ENCODE measurements at regions not wholly inside any gene's neighbourhood (a gene's known extent, or its start where the extent isn't known, plus 50 kb on each side); places are given as distances from the start of the nearest gene placed in this dataset.

DNA sequence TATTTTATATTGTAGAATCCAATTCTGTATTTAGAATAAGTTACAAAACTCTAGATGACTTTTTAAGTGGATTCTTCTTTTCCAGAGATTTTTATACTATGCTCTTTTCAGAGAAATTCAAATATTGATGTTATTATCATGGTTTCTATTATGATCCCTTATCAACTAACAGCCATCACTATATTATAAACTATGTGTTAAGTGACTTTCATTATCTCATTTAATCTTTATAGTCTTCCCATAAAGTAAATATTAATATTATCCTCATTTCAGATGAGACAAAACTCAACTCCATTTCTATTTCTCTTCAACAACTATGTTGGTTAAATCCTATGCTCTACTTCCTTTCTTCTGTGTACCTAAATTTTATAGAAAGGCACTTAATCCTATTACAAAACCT lies 132.6 kb downstream of the ANKRD50 start:
- DNase-seq (ENCODE audit: low read depth), result no peak
- TF ChIP-seq, protein P1, sequence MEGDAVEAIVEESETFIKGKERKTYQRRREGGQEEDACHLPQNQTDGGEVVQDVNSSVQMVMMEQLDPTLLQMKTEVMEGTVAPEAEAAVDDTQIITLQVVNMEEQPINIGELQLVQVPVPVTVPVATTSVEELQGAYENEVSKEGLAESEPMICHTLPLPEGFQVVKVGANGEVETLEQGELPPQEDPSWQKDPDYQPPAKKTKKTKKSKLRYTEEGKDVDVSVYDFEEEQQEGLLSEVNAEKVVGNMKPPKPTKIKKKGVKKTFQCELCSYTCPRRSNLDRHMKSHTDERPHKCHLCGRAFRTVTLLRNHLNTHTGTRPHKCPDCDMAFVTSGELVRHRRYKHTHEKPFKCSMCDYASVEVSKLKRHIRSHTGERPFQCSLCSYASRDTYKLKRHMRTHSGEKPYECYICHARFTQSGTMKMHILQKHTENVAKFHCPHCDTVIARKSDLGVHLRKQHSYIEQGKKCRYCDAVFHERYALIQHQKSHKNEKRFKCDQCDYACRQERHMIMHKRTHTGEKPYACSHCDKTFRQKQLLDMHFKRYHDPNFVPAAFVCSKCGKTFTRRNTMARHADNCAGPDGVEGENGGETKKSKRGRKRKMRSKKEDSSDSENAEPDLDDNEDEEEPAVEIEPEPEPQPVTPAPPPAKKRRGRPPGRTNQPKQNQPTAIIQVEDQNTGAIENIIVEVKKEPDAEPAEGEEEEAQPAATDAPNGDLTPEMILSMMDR (conservative IDR thresholded peaks at IDR 0.05; ENCODE audit: low read depth, low read length), result no peak
- H3K4me3 ChIP-seq (ENCODE audit: low read length), result no peak overlapping the region

- DNase-seq (ENCODE audit: low read depth), result no peak
- H3K4me3 ChIP-seq (ENCODE audit: low read length), result no peak overlapping the region
- TF ChIP-seq, protein P1 (conservative IDR thresholded peaks at IDR 0.05; ENCODE audit: low read depth, low read length), result no peak
Measured at GRCh38 chr4:124583797-124584196, 128.7 kb downstream of the ANKRD50 start.

GRCh38 chr4:124589786-124590185 lies 122.7 kb downstream of the ANKRD50 start:
- H3K4me3 ChIP-seq (ENCODE audit: low read length), result no peak overlapping the region
- no peak for DNase-seq (ENCODE audit: low read depth)
- TF ChIP-seq, protein P1 (conservative IDR thresholded peaks at IDR 0.05; ENCODE audit: low read depth, low read length), result no peak

DNA sequence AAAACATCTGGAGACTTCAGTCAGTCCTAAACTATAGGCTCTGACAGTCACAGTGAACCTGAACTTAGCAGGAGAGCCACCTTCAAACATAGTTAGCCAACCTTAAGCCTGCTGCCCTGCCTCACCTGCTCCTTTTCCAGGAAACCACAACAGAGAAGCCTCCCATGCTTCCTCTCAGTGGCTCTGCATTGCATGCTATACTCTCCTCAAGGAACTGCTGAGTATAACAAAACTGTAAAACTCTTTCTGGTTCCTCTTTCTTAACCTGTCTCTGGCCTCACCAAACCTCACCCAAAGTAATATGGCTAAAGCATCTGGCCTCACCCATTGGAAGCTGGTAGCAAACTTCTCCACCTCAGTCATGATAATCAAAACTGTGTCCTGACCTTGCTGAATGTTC lies 122.1 kb downstream of the ANKRD50 start:
- H3K4me3 ChIP-seq (ENCODE audit: low read length), result no peak overlapping the region
- TF ChIP-seq, protein P1 (conservative IDR thresholded peaks at IDR 0.05; ENCODE audit: low read depth, low read length), result no peak
- DNase-seq (ENCODE audit: low read depth), result no peak

- DNase-seq (ENCODE audit: low read depth), result no peak
- no peak overlapping the region for H3K4me3 ChIP-seq (ENCODE audit: low read length)
- TF ChIP-seq, protein P1 (conservative IDR thresholded peaks at IDR 0.05; ENCODE audit: low read depth, low read length), result no peak
Measured at GRCh38 chr4:124591637-124592036, 120.9 kb downstream of the ANKRD50 start.

- TF ChIP-seq, protein P1 (conservative IDR thresholded peaks at IDR 0.05; ENCODE audit: low read depth, low read length), result no peak
- H3K4me3 ChIP-seq (ENCODE audit: low read length), result no peak overlapping the region
- DNase-seq (ENCODE audit: low read depth), result no peak
Measured at GRCh38 chr4:124593494-124593893, 119.0 kb downstream of the ANKRD50 start.

- TF ChIP-seq, protein P1 (conservative IDR thresholded peaks at IDR 0.05; ENCODE audit: low read depth, low read length), result no peak
- no peak for DNase-seq (ENCODE audit: low read depth)
Measured at GRCh38 chr4:124594945-124595344, 117.6 kb downstream of the ANKRD50 start.

More at GRCh38 chr4:124594945-124595344, 117.6 kb downstream of the ANKRD50 start:
- no peak overlapping the region for H3K4me3 ChIP-seq (ENCODE audit: low read length)
